ENCODE measurements at regions not wholly inside any gene's neighbourhood (a gene's known extent, or its start where the extent isn't known, plus 50 kb on each side); places are given as distances from the start of the nearest gene placed in this dataset.

DNA sequence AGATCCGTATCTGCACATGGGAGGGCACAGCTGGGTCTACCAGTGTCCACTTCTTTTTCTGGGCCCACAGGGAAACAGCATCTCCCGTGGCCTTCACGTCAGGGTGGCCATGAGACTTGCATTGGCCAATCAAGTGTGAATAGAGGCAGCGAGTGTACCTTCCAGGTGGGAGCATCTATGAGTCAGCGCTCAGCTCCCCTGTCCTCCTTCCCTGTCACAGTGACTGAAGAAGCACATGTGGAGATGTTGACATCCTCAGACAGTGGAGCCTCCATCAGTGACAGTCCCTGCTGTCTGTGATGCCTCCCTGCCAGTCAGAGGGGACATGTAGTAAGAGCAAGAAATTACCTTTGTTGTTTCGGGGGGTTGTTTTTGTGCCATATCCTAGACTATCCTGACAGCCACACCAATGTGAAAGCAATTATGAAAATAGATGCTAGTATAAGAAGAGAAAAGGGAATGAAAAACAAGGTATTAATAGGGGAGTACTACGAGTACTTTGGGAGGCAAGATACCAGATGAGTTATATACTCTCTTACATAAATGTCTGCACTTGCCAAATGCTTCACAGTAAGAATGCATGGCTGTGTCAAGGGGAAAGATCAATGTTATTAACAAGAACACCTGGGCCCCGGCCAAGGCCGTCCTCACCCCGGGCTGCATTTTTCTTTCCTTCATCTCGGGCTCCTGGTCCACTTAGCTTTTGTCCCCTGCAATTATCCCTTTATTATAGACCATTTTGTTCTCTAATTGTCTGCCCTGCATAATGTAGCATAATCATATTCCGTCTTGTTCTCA, 86.0 kb downstream of the MATN1 start:
- DNase-seq = no peak

DNA sequence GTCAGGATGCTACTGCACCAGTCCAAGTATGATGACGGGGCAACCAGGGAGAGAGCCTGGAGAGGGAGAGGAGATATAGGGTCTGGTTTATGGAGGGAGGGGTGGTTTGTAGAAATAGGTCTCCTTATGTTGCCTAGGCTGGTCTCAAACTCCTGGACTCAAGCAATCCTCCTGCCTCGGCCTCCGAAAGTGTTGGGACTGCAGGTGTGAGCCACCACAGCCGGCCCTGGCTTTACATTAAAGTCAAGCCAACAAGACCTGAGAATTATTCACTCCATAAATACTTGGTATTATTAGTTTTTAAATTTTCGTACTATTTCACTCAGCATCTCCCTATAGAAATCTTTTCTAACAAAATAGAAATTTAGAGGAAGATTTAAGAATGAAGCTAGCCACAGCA, 86.8 kb downstream of the MATN1 start:
- DNase-seq = no peak

DNA sequence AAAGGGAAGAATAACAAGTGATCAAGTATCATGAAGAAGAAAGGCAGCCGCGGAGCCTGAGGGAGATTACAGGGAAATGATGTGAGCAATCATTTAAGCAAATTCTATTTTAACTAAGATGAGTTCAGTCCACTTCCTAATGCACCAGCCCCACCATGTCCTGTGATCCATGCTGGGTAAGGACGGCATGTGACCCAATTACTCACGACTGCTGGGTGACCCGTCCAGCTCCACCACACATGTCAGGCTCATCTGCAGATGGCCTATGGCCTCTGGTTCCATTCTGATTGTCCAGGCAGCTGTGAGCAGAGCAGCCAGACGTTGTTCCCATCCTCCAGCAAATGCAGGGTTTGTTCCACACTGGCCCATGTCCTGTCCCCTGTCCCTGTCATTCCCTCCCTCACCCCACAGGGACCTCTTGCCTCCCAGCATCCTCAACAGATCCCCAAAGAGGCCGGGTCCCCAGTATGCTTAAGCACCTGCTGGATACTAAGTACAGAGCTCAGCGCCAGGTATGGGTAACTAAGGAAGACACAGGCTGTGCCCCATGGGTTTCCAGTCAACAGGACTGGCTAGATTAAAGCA, 87.9 kb downstream of the MATN1 start:
- DNase-seq = no peak

DNA sequence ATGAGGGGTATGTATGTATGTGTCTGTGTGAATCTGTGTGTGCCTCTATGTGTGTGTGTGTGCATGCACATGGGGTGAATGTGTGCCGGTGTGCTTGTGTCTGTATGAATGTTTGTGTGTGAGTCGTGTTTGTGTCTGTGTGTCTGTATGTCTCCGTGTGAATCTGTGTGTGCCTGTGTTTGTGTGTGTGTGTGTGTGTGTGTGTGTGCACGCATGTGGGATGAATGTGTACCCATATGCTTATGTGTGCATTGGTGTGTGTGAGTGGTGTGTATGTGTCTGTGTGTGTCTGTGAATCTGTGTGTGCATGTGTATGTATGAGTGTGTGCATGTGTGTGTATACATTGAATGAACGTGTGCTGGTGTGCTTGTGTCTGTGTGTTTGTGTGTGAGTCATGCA, 88.9 kb downstream of the MATN1 start:
- no peak for DNase-seq

DNA sequence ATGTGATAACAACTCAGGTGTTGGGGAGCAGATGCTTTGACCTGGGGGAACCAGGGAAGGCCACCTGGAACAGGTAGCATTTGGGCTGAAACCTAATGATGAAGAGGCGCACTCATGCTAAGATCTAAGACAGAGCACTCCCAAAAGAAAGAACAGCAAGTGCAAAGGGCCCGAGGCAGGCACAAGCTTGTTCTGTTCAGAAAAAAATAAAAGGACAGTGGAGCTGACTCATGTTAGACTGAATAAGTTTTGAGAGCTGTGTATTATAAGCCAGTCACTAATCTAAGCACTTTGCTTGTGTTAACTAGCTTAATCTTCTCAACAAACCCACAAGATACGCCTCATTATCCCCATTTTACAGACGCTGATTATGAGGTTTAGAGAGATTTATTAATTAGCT, 90.1 kb downstream of the MATN1 start:
- no peak for DNase-seq

DNA sequence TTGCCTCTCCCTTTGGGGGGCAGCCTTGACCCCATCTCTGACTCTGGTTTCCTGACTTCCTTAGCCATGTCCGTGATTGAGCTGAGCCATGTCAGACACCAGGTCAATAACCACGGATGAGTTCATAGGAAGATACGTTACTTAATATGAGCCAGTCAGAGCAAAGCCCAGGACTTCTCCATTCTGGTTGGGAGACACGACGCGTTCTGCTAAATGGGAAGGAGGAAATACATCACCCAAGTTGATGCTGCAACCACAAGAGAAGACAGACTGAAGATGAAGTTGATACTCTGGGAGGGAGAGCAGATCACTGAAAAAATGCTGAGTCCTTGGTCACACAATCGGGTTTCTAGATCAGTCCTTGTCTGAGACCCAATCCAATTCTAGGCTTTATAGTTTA, 90.9 kb downstream of the MATN1 start:
- DNase-seq = no peak

DNA sequence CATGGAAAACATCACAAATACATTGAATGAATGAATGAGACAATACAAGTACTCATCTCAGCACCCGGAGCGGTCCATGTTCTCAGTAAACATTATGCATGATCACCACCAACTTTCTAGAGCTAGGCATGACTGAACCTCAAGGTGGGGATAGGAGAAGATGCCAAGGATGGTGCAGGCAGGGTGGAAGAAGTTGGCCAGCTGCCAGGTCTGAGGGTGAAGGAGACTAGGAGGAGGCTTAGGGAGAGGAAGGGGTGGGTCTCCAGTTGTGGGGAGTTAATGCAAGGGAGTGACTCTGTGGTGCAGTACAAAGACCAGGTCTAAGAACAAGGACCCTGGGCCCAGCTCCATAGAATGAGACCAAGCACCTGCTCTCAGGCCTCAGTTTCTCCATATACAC, 91.7 kb downstream of the MATN1 start:
- DNase-seq = no peak

DNA sequence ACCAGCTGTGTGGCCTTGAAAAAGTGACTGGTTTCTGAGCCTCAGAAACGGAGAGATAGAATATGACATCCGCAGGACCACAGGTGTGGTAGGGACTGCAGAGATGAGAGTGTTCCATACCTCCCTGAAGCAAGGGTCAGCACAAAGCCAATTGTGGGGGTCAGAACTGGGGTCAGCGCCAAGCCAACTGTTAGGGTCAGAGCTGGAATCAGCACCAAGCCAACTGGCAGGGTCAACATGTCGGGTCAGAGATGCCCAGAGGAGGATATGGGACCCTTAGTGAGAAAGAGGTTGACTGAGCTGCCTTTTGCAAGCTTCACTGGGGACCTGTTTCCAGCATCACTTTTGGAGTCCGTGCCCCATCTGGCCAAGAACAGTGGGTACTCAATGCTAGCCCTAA, 93.9 kb downstream of the MATN1 start:
- no peak for DNase-seq

DNA sequence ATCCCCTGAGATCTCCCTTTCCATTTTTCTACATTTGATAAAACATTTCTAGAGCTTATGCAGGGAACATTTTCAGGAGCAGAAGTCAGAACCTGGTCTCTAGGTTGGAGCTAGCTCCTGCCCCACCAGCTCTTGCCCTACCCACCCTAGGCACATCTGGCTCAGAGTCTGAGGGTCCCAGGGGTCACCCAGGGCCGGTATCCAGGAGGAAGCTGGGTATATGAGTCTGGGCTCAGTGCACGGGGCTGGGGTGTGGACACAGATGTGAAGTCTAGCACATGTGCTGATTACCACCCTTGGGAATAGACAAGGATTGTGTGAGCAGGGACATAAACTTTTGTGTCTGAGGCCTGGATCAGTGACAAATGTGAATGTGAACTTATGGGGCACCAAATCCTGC, 95.4 kb downstream of the MATN1 start:
- no peak for DNase-seq

DNA sequence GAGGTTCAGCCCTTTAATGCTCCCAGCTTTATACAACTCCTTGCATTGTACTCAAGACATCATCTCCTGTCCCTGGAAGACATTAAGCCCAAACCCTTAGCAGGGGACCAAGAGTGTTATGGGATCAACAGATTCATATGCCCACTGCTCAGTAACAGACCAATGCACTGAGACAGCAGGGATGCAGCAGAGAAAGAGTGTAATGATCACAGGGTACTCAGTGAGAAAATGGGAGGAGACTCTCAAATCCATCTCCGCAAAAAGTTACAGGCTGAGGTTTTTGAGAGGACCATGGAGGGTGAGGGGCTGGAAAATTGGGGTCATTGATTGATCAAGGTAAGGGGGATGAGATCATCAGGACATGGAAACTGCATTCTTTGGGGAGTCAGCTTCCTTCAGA, 96.2 kb downstream of the MATN1 start:
- no peak for DNase-seq

DNA sequence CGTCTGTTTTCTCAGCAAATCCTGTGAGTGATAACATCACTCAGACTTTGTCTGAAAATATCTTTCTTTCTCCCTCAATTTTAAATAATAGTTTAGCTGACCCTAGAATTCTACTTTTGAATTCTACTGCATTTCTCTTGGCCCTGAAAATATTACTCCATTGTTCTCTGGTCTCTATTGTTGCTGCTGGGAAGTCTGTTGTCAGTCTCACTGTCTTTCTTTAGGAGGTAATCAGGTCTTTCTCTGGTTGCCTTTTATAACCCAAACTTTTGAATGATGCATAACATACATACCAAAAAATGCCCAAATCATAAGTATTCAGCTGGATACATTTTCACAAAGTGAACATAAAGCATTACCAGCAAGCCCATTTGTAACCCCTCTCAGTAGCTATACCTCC, 100.0 kb downstream of the MATN1 start:
- no peak for DNase-seq

DNA sequence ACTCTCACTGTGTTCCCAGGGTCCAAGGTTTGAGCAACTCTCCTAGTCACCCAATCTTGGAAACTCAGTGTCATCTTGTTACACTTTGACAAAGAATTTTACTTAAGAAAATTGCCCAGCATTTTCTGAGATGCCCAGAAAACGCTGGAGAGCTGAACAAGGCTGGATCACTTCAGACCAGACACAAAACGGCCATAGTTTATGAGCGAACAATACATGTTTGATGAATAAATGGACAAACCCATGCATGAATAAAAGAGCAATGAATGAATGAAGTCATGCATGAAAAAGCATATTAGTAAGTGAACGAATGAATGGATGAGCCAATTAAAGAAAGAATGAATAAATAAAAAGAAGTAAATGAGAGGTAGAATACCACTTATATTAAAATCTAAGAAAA, 103.8 kb downstream of the MATN1 start:
- no peak for DNase-seq

DNA sequence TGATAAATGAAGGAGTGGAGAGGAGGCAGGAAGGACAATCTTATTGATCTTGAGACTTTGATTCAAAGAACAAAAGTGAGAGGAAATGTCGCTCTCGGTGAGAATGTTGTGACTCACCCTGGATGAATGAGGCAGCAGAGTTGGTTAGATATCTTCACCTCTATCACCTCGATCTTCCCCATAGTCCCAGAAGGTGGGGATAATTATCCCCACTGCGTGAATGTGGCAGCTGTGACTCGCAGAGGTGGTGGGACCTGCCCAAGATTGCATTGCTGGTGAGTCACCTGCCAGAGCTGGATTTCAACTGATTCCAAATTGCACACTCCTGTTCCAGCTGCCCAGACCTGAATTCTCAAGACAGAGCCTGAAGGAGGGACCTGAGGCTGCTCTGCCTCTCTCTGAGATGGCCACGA, 105.0 kb downstream of the MATN1 start:
- peak; percentile 36 for DNase-seq

DNA sequence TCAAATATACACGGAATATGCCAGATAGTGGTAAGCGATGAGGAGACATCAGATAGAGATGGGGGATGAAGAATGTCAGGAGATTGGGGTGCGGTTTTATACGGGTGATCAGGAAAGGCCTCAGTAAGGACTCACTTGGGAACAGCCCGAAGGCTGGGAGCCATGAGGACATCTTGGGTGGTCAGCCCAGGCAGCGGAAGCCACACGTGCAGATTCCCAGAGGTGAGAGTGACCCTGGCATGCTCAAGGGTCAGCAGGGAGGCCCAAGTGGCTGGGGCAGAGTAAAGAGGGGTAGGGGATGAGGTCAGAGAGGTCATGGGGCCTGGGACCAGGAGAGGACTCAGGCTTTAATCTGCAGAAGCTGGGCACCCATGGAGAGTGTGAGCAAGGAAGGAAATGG, 106.6 kb downstream of the MATN1 start:
- DNase-seq = no peak

DNA sequence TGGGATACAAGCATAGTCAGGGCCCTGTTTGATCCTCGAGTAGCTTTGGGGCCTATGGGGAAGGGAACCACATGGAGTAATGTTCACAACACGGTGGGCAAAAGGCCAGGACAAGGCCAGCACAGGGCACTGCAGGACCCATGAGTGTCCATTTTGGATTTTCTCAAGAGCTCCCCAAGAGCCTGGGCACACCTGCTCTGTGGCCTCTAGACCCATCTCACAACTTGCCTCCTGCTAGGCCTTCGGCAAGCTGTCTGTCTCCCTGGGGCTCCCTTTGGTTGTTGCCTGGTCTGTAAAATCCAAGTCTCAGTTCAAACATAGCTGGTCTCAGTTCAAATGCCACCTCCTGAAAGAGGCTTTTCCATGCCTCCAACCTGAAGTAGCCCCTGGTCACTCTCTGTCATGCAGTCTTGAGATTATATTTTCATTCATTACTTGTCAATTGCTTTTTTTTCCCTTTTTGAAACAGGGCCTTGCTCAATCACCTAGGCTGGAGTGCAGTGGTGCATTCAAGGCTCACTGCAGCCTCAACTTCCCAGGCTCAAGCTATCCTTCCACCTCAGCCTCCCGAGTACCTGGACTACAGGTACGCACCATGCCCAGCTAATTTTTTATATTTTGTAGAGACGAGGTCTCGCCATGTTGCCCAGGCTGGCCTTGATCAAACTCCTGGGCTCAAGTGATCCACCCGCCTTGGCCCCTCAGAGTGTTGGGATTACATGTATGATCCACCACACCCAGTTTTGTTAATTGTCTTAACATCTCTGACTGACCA, 107.4 kb downstream of the MATN1 start:
- no peak for DNase-seq

DNA sequence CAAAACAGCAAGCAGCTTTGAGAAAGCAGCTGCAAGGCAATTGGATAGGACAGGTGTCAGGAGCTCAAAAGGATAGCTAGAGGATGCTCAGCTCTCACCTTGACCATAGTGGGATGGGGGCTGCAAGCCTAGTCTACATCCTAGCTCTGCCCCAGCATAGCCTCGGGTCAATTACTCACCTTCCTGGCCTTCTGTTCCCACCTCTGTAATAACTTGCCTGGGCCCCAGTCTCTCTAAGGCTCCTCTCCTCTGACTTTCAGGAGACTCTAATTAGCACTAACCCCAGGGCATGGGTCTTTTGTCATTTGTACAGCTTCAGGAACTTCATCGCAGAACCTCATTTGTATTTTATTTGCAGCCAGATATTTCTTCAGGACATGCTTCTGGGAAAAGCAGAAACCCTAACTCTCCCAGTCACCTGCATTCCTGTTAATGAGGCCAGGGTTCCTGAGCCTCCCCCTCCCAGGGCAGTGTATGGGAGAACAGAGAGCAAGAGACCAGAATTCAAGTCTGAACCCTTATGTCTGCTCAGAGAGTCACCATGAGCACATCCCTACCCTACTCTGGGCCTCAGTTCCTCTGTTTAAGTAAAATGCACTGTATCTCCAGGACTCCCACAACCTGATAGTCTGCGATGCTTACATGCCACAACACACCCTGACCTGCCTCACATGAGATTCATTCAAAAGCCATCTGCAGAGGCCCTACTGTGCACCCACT, 108.1 kb downstream of the MATN1 start:
- no peak for DNase-seq

DNA sequence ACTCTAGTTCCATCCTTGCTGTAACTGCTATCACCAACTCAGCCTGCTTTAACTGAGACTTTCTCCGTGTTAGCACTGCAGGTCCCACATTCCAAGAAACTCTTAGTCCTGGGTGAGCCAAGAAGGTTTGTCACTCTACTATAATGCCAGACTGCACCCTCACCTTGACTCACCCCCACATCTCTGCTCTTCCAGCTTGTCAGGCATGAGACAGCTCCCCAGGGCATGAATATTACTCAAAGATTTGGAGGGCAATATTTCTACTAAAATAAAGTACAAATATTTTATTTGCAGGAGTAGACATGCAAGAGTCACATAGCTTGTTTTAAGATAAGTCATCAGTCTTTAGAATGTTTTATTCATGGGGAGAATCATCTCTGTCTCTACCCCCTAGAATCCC, 110.2 kb downstream of the MATN1 start:
- no peak for DNase-seq

DNA sequence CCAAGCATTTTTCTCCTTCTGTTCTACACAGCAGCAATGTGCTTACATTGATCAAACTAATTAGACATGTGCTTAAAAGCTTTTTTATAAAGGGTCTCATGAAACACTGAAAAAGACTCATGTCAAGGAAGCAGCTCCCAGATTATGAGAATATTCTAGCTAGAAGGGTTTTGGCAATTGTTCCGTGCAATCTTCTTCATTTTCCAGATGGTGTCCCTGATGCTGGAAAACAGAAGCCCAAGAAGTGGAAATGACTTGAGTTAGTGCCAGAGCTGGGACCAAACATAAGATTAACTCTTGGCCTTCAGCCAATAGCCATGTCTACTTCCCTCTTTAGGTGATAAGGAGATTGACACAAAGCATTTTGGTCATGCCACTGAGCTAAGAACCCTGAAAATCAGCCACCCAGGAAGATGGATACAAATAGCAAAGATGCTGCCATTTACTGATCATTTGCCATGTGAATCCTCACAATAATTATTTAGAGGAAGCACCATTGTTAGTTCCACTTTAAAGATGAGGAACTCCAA, 110.8 kb downstream of the MATN1 start:
- DNase-seq = no peak

DNA sequence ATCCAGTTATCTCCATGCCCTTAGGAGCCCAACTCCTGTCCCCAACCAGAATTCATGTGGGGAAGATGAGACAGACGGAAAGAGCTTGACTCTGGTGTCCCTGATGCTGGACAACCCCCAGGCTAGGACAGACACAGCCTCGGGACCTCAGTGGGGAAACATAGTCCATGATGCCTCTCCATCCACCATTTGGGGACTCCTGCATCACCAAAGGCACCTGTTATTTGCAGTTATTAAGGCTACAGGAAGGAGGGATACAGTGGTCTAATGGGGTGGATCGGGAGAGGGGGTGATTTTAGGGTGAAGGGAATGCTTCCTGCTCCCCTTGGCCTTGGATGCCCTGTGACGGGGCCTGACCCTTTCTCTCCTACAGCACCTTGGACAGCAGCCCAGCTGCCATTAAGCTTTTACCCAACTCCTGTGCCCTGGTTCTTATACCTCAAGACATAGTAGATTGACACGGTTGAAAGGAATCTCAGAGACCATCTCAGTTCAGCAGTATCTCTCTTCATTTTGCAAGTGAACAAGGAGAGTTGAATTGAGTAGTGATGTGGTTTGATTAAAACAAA, 111.6 kb downstream of the MATN1 start:
- no peak for DNase-seq

DNA sequence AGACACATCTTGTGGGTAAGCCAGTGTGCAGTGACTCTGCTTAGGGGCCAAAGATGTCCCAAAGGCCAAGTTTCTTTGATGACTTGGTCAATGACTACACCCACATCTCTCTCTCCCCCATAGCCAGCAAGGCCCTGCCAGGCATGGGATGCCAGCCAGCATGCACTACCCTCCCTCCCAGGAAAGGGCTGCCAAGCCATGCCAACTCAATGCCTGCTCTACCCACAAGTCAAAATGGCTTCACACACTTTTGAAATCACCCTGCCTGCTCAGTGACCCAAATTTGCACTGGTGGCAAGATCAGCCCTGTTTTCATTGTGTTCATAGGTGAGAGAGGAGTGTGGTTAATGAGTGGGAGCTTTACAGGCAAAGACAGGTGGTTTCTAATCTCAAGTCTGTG, 112.5 kb downstream of the MATN1 start:
- no peak for DNase-seq

DNA sequence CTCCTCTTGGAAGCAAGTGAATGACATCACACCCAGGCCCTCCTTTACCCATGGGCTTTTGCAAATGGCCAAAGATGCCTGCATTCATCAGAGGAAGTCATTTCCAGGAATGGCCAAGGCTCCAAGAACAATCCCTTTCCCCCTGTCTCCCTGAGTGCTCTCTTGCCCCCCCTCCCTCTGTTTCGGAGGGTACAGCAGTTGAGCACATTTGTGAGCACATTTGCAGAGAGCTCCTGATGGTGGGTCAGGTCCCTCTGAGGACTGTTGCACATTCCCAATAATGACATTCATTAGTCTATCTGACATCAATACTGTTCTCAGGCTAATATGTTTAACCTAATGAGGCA, 113.4 kb downstream of the MATN1 start:
- DNase-seq = no peak

DNA sequence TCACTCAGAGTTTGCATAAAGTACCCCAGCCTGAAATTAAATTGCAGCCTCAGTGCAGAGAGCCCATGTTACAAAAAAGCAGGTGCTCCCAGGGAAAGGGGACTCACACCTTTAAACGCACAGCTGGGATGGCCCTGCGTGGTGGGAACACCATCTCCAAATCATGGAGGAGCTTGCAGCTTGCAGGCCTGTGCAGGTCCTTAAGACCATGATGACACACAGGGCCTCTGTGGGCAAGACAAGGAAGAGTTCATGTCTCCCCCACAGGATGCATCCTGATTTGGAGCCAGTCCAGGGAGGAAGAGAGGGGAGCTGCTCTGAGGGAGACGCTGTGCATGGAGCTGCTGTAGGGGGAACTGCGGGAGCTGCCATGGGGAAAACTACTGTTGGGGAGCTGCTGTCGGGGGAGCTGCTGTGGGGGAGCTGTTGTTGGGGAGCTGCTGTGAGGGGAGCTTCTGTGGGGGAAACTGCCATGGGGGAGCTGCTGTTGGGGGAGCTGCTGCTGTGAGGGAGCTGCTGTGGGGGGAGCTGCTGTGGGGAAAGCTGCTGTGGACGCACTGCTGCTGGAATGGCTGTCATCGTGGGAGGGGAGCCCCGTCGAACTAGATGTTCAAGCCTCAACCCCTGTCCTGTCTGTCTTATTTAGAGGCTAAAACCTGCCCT, 113.9 kb downstream of the MATN1 start:
- no peak for DNase-seq

DNA sequence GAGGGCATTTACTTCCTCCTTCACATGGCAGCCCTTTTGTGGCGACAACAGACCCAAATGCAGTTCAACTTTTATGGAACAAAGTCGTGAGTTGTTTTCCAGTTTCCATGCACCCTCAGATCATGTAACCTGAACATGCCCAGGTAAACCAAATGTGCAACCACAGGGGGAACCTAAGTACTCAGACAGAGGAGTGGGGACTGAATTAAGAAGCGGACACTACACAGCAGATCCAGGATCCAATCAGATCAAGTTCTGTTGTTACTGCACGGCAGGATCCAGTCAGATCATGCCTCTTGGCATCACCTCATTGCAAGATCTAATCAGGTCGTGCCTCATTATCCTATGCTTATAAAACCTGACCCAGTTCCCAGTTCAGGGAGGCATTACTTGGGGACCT, 115.7 kb downstream of the MATN1 start:
- DNase-seq = no peak
